ENCODE measurements at regions not wholly inside any gene's neighbourhood (a gene's known extent, or its start where the extent isn't known, plus 50 kb on each side); places are given as distances from the start of the nearest gene placed in this dataset.

- no peak for ATAC-seq
Observed at GRCh38 chr1:57578680-57579079, 154.8 kb upstream of the DAB1 start.

More at GRCh38 chr1:57578680-57579079, 154.8 kb upstream of the DAB1 start:
- no peaks in the 10 kb centered on the region for H3K4me1 ChIP-seq (ENCODE audit: control insufficient read depth in 1 of 2, insufficient read depth in 2 of 2, low read length in 2 of 2)
- no peak overlapping the region for H3K9ac ChIP-seq (ENCODE audit: low read length)
- H3K79me2 ChIP-seq (ENCODE audit: insufficient read depth, low read length): no peaks in the 10 kb centered on the region
- no peak overlapping the region for H2AFZ ChIP-seq (ENCODE audit: low read depth, low read length, poor library complexity, severe bottlenecking)
- TF ChIP-seq SRF (IDR thresholded peaks at IDR 0.05; ENCODE audit: low read depth) (no peak), RAD21 (IDR thresholded peaks at IDR 0.05; ENCODE audit: low read depth) (no peak), POLR2AphosphoS5 (IDR thresholded peaks at IDR 0.05; ENCODE audit: low read depth, low read length) (no peak), YY1 (IDR thresholded peaks at IDR 0.05; ENCODE audit: extremely low read depth, insufficient replicate concordance, low read depth, low read length) (no peak), EZH2phosphoT487 (IDR thresholded peaks at IDR 0.05; ENCODE audit: borderline replicate concordance) (no peak), CBX3 (IDR thresholded peaks at IDR 0.05; ENCODE audit: low read depth) (no peak), POLR2A (IDR thresholded peaks at IDR 0.05; ENCODE audit: borderline replicate concordance, extremely low read depth, insufficient read depth, insufficient read length) (no peak), SIN3A (IDR thresholded peaks at IDR 0.05; ENCODE audit: low read depth) (no peak), TCF7L2 (IDR thresholded peaks at IDR 0.05; ENCODE audit: borderline replicate concordance, extremely low read depth, insufficient read depth, insufficient read length) (no peak), ZBTB33 (IDR thresholded peaks at IDR 0.05; ENCODE audit: extremely low read depth, insufficient replicate concordance, low read length) (no peak), FOSL1 (IDR thresholded peaks at IDR 0.05; ENCODE audit: low read depth) (no peak), JUND (IDR thresholded peaks at IDR 0.05) (no peak), REST (IDR thresholded peaks at IDR 0.05; ENCODE audit: low read depth) (no peak), ZFX (IDR thresholded peaks at IDR 0.05) (no peak), ELF1 (IDR thresholded peaks at IDR 0.05; ENCODE audit: borderline replicate concordance, low read depth) (no peak), ATF3 (IDR thresholded peaks at IDR 0.05) (no peak), SP1 (IDR thresholded peaks at IDR 0.05; ENCODE audit: low read depth) (no peak), EZH2 (IDR thresholded peaks at IDR 0.05) (no peak), CEBPB (IDR thresholded peaks at IDR 0.05; ENCODE audit: low read depth) (no peak)
- no peak for DNase-seq (ENCODE audit: low read depth, low spot score)
- ChIA-PET CTCF (no interaction called here), RAD21 (ENCODE audit: low non-redundant PET in 1 of 2, low total read pairs in 2 of 2, uncharacterized antibody in 2 of 2, unreplicated experiment in 2 of 2) (no interaction called here), POLR2A (no interaction called here)
- no peaks in the 10 kb centered on the region for H4K20me1 ChIP-seq (ENCODE audit: insufficient read depth)
- BruUV-seq (replicated peaks): no TSS peak
- no peaks in the 10 kb centered on the region for H3K9me3 ChIP-seq (ENCODE audit: control insufficient read depth in 1 of 2, insufficient read depth in 1 of 2, low read depth in 1 of 2, low read length in 2 of 2)
- intact Hi-C loops (cut with micrococcal nuclease): no loop called here
- H3K9me2 ChIP-seq (ENCODE audit: insufficient read depth): no peaks in the 10 kb centered on the region
- no peak overlapping the region for H3K4me2 ChIP-seq (ENCODE audit: low read length)
- no peak overlapping the region for H3K27ac ChIP-seq (ENCODE audit: low read depth, low read length)
- H3K27me3 ChIP-seq (ENCODE audit: insufficient read depth, low read length): no peaks in the 10 kb centered on the region
- H3K36me3 ChIP-seq (ENCODE audit: control insufficient read depth in 1 of 2, insufficient read depth in 2 of 2, low read length in 2 of 2): no peaks in the 10 kb centered on the region; a peak in 1 of 4 replicates
- H3K4me3 ChIP-seq (replicated peaks in 1 of 2; ENCODE audit: low read depth in 1 of 2, low read length in 2 of 2): no peak overlapping the region
